Neural progenitor cell (in vitro differentiated cells): ENCODE measurements at regions not wholly inside any gene's neighbourhood (a gene's known extent, or its start where the extent isn't known, plus 50 kb on each side); places are given as distances from the start of the nearest gene placed in this dataset.

Source experiments
- DNase-seq: peaks from one replicate; pipeline ENCODE4 v3.0.0-alpha.2; 2016; ENCODE audit warnings: low spot score
- H2AFZ ChIP-seq: fragments of 200-600 bp; sonication (generic); replicated peaks from 2 replicates; pipeline ENCODE4 v1.6.1; 2016; ENCODE audit warnings: antibody characterized with exemption
- H3F3A ChIP-seq: fragments of 200-600 bp; sonication (generic); 2 replicates; pipeline ENCODE4 v1.6.1; 2016; ENCODE audit warnings: antibody characterized with exemption, low read depth
- H3K27ac ChIP-seq: fragments of 200-600 bp; sonication (generic); 2 replicates; pipeline ENCODE4 v1.5.1; 2016; ENCODE audit warnings: mild to moderate bottlenecking
- H3K27me3 ChIP-seq: fragments of 200-600 bp; sonication (generic); 2 replicates; pipeline ENCODE4 v1.6.1; 2016; ENCODE audit warnings: mild to moderate bottlenecking, moderate library complexity
- H3K36me3 ChIP-seq: fragments of 200-600 bp; sonication (generic); 2 replicates; pipeline ENCODE4 v1.5.1; 2016
- H3K4me1 ChIP-seq: fragments of 200-600 bp; sonication (generic); 2 replicates; pipeline ENCODE4 v1.6.1; 2016; ENCODE audit warnings: mixed run types
- H3K4me2 ChIP-seq: fragments of 200-600 bp; sonication (generic); 2 replicates; pipeline ENCODE4 v1.6.1; 2016
- H3K4me3 ChIP-seq: fragments of 200-600 bp; sonication (generic); 2 replicates; pipeline ENCODE4 v1.5.1; 2016
- H3K79me2 ChIP-seq: fragments of 200-600 bp; sonication (generic); 2 replicates; pipeline ENCODE4 v1.6.1; 2016; ENCODE audit warnings: low read depth
- H3K9ac ChIP-seq: fragments of 200-600 bp; sonication (generic); 2 replicates; pipeline ENCODE4 v1.6.1; 2016
- H3K9me3 ChIP-seq: fragments of 200-600 bp; sonication (generic); 2 replicates; pipeline ENCODE4 v1.5.1; 2016; ENCODE audit warnings: low read depth
- H4K20me1 ChIP-seq: fragments of 200-600 bp; sonication (generic); 2 replicates; pipeline ENCODE4 v1.6.1; 2016; ENCODE audit warnings: low read depth
- H3K27ac Mint-ChIP-seq: 3 replicates; pipeline ENCODE4 v1.8.0; 2021; ENCODE audit warnings: mixed read lengths
- H3K27me3 Mint-ChIP-seq: 2 replicates; pipeline ENCODE4 v1.8.0; 2022; ENCODE audit warnings: low read depth, mild to moderate bottlenecking, inconsistent platforms, moderate library complexity, mixed read lengths; ENCODE audit not compliant: insufficient read depth
- H3K36me3 Mint-ChIP-seq: 3 replicates; pipeline ENCODE4 v1.8.0; 2021; ENCODE audit warnings: mixed read lengths
- H3K4me1 Mint-ChIP-seq: 3 replicates; pipeline ENCODE4 v1.8.0; 2021; ENCODE audit warnings: mixed read lengths
- H3K4me3 Mint-ChIP-seq: 3 replicates; pipeline ENCODE4 v1.8.0; 2021; ENCODE audit warnings: mild to moderate bottlenecking, moderate library complexity, mixed read lengths
- H3K9me3 Mint-ChIP-seq: 3 replicates; pipeline ENCODE4 v1.8.0; 2020; ENCODE audit warnings: mixed read lengths
- EZH2 ChIP-seq: fragments of 200-600 bp; sonication (generic); IDR thresholded peaks from 2 replicates; pipeline ENCODE4 v1.6.1; 2017; ENCODE audit warnings: antibody characterized with exemption, mild to moderate bottlenecking, moderate library complexity
- EZH2phosphoT487 ChIP-seq: fragments of 200-600 bp; sonication (generic); IDR thresholded peaks from 2 replicates; pipeline ENCODE4 v1.6.1; 2017; ENCODE audit warnings: antibody characterized with exemption
- TF ChIP-seq, protein P1 (sequence below): fragments of 200-600 bp; sonication (generic); IDR thresholded peaks from 2 replicates; pipeline ENCODE4 v1.5.1; 2017; ENCODE audit warnings: antibody characterized with exemption, mild to moderate bottlenecking

DNA sequence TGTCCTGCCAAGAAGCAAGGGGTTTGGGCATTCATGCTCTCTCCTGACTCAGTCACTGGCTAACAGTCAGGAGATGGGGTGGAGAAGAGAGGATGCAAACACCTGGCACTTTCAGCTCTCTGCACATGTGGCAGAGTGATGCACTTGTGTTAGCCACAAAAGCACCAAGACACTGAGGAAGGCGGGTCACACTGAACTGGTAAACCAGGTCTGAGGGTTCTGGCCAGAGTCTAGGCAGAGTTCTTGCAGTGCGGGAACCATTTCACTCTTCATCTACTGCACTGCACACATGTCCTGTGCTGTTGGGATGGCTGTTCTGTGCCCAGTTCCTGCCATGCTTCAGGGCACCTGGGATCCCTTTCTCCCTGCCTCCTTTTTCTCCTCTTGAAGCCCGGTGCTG is 157.1 kb upstream of the GDNF start:
- Histone ChIP-seq H3K4me2 (no peak overlapping the region), H3K4me3 (no peak overlapping the region), H3K9ac (no peak overlapping the region), H3K79me2 (no peaks in the 10 kb centered on the region), H4K20me1 (no peaks in the 10 kb centered on the region), H3K27ac (no peak overlapping the region), H2AFZ (no peak overlapping the region), H3K9me3 (no peaks in the 10 kb centered on the region), H3K36me3 (no peaks in the 10 kb centered on the region), H3F3A (no peaks in the 10 kb centered on the region), H3K27me3 (no peaks in the 10 kb centered on the region), H3K4me1 (no peaks in the 10 kb centered on the region)
- Mint-ChIP-seq H3K4me3 (no peak overlapping the region), H3K27ac (no peak overlapping the region), H3K27me3 (peaks cover 4% of the 10 kb centered on the region), H3K36me3 (no peaks in the 10 kb centered on the region), H3K4me1 (peaks cover 3% of the 10 kb centered on the region), H3K9me3 (no peaks in the 10 kb centered on the region)
- no peak for DNase-seq
- TF ChIP-seq EZH2phosphoT487 (no peak), EZH2 (no peak)
- TF ChIP-seq, protein P1, sequence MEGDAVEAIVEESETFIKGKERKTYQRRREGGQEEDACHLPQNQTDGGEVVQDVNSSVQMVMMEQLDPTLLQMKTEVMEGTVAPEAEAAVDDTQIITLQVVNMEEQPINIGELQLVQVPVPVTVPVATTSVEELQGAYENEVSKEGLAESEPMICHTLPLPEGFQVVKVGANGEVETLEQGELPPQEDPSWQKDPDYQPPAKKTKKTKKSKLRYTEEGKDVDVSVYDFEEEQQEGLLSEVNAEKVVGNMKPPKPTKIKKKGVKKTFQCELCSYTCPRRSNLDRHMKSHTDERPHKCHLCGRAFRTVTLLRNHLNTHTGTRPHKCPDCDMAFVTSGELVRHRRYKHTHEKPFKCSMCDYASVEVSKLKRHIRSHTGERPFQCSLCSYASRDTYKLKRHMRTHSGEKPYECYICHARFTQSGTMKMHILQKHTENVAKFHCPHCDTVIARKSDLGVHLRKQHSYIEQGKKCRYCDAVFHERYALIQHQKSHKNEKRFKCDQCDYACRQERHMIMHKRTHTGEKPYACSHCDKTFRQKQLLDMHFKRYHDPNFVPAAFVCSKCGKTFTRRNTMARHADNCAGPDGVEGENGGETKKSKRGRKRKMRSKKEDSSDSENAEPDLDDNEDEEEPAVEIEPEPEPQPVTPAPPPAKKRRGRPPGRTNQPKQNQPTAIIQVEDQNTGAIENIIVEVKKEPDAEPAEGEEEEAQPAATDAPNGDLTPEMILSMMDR: no peak

DNA sequence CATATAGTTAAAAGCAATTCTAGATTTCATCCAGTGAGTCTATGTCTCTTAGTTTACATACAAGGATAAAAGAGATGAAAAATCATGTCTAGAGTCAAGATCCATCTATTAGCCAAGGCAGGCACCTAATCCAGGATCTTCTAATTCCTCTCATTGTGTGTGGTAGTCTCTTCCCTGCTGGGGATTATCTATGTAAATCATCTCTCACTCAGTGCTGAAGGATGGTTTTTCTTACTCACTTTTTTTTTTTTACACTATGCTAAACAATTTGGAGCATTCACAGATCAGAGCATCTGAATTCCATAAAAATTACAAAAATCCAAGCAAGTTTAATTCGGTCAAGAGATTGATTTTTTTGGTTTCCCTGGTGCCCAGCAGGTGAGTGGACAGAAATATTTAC is 154.9 kb upstream of the GDNF start:
- no peaks in the 10 kb centered on the region for H3K36me3 Mint-ChIP-seq
- Histone ChIP-seq H3K9me3 (no peaks in the 10 kb centered on the region), H3K4me3 (no peak overlapping the region), H3F3A (no peaks in the 10 kb centered on the region), H2AFZ (no peak overlapping the region), H4K20me1 (no peaks in the 10 kb centered on the region), H3K27me3 (no peaks in the 10 kb centered on the region), H3K4me1 (no peaks in the 10 kb centered on the region), H3K79me2 (no peaks in the 10 kb centered on the region), H3K9ac (no peak overlapping the region), H3K36me3 (no peaks in the 10 kb centered on the region), H3K4me2 (no peak overlapping the region), H3K27ac (no peak overlapping the region)
- no peak for TF ChIP-seq EZH2
- peaks cover 4% of the 10 kb centered on the region for H3K27me3 Mint-ChIP-seq
- H3K4me3 Mint-ChIP-seq: no peak overlapping the region
- H3K9me3 Mint-ChIP-seq: no peaks in the 10 kb centered on the region
- peaks cover 14% of the 10 kb centered on the region for H3K4me1 Mint-ChIP-seq
- no peak for DNase-seq
- H3K27ac Mint-ChIP-seq: no peak overlapping the region

DNA sequence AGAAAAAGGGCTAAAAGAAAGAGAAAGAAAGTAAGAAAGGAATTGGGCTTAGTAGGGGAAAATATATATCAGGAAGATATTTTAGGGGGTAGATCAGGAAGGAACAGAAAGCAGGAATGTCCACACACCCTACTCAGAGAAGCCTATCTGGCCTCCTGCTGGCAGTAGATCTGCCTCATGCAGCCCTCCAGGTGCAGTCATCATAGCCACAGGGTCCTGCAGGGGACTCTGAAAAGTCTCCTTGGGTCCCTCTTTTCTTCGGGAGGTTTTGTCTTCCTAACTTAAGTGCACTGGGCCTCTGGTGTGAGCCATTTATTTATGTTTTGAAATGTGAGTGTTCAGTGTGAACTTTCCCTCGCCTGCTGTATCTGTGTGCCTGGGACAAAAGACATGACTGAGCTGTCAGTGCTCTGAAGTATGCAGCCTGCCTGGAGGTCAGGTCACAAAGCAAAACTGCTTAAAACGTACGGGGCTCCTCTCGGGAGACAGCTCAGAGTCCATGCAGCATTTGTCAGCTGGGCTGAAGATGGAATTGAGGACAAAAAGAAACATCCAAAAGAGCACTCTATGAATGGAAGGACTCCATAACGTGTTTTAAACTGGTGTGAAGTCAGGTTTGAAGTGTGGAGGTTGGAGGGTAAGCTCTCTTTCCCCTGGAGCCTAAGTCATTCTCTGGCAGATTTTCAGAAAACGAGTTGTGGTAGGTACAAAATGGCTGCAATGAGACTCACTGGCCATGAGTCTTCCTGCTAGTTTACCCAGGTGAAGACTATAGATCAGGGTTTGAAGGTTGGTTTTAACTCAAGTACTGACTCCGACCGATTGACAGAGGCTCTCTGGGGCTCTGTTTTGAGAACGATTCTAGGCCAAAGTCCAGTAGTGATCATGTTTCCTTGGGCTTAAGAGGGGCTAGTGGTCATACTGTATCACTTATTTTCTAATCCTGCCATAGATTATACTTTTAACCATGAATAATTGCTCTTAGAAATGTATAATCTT is 151.8 kb upstream of the GDNF start:
- H3K79me2 ChIP-seq: no peaks in the 10 kb centered on the region
- H3K9me3 ChIP-seq: no peaks in the 10 kb centered on the region

DNA sequence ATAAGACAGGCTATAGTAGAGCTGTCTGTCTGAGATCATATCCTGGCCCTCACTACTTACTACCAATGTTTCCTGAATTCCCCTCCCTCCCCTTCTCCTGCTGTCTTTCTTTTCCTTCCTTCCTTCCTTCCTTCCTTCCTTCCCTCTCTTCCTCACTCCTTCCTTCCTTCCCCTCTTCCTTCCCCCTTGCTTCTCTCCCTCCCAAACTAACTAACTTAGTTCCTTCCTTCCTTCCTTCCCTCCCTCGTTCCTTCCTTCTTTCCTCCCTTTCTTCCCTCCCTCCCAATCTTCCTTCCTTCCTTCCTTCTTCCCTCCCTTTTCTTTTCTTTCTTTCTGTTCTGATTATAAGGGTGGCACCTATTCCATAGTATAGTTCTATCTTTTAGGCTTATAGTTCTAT is 150.0 kb upstream of the GDNF start:
- H3K4me3 Mint-ChIP-seq: no peak overlapping the region
- Histone ChIP-seq H3K27ac (no peak overlapping the region), H4K20me1 (no peaks in the 10 kb centered on the region), H3K4me3 (no peak overlapping the region), H3K4me2 (no peak overlapping the region), H3K79me2 (no peaks in the 10 kb centered on the region), H3K4me1 (no peaks in the 10 kb centered on the region), H3K9me3 (no peaks in the 10 kb centered on the region), H3K27me3 (no peaks in the 10 kb centered on the region), H3K36me3 (no peaks in the 10 kb centered on the region), H3F3A (no peaks in the 10 kb centered on the region), H3K9ac (no peak overlapping the region), H2AFZ (no peak overlapping the region)
- TF ChIP-seq, protein P1: no peak
- no peak for TF ChIP-seq EZH2phosphoT487
- TF ChIP-seq EZH2: no peak
- H3K27me3 Mint-ChIP-seq: no peaks in the 10 kb centered on the region
- H3K4me1 Mint-ChIP-seq: peaks cover 14% of the 10 kb centered on the region
- no peak for DNase-seq
- H3K27ac Mint-ChIP-seq: no peak overlapping the region
- H3K9me3 Mint-ChIP-seq: no peaks in the 10 kb centered on the region
- H3K36me3 Mint-ChIP-seq: no peaks in the 10 kb centered on the region

More for the DNA sequence above, 151.8 kb upstream of the GDNF start:
- Histone ChIP-seq H4K20me1 (no peaks in the 10 kb centered on the region), H3K9ac (no peak overlapping the region), H3K27ac (no peak overlapping the region), H3K4me3 (no peak overlapping the region), H3K36me3 (no peaks in the 10 kb centered on the region), H3K4me2 (no peak overlapping the region), H2AFZ (no peak overlapping the region), H3K4me1 (no peaks in the 10 kb centered on the region), H3F3A (no peaks in the 10 kb centered on the region), H3K27me3 (no peaks in the 10 kb centered on the region)
- no peaks in the 10 kb centered on the region for H3K36me3 Mint-ChIP-seq
- peak; percentile 2 for DNase-seq
- no peak overlapping the region for H3K4me3 Mint-ChIP-seq
- peak overlapping the region; percentile 51 for H3K27ac Mint-ChIP-seq
- TF ChIP-seq EZH2: no peak
- H3K9me3 Mint-ChIP-seq: no peaks in the 10 kb centered on the region
- no peaks in the 10 kb centered on the region for H3K27me3 Mint-ChIP-seq
- peaks cover 14% of the 10 kb centered on the region for H3K4me1 Mint-ChIP-seq
